ENCODE measurements at regions not wholly inside any gene's neighbourhood (a gene's known extent, or its start where the extent isn't known, plus 50 kb on each side); places are given as distances from the start of the nearest gene placed in this dataset.
A peak's percentile ranks its signal among the peaks of the same experiment; 100 is the strongest.

GRCh38 chr10:71045204-71045809 lies 156.9 kb upstream of the PCBD1 start:
- DNase-seq (ENCODE audit: low read depth): no peak

- DNase-seq (ENCODE audit: low read depth): no peak
Measured at GRCh38 chr10:71045936-71046335, 157.6 kb upstream of the PCBD1 start.

GRCh38 chr10:71046747-71047146 lies 158.4 kb upstream of the PCBD1 start:
- no peak for DNase-seq (ENCODE audit: low read depth)

- DNase-seq (ENCODE audit: low read depth): no peak
Measured at GRCh38 chr10:71048971-71049615, 160.7 kb upstream of the PCBD1 start.

- no peak for DNase-seq (ENCODE audit: low read depth)
Measured at GRCh38 chr10:71049994-71050393, 161.6 kb upstream of the PCBD1 start.

GRCh38 chr10:71052076-71052660 lies 160.2 kb upstream of the UNC5B start:
- DNase-seq (ENCODE audit: low read depth): no peak

GRCh38 chr10:71052708-71053107 lies 159.7 kb upstream of the UNC5B start:
- no peak for DNase-seq (ENCODE audit: low read depth)

- no peak for DNase-seq (ENCODE audit: low read depth)
Measured at GRCh38 chr10:71053169-71053895, 159.0 kb upstream of the UNC5B start.

- DNase-seq (ENCODE audit: low read depth): no peak
Measured at GRCh38 chr10:71058308-71058707, 154.1 kb upstream of the UNC5B start.

- no peak for DNase-seq (ENCODE audit: low read depth)
Measured at GRCh38 chr10:71059054-71059818, 153.1 kb upstream of the UNC5B start.

- DNase-seq (ENCODE audit: low read depth): no peak
Measured at GRCh38 chr10:71059943-71060342, 152.4 kb upstream of the UNC5B start.

- DNase-seq (ENCODE audit: low read depth): no peak
Measured at GRCh38 chr10:71060476-71061426, 151.6 kb upstream of the UNC5B start.

GRCh38 chr10:71061472-71061871 lies 150.9 kb upstream of the UNC5B start:
- DNase-seq (ENCODE audit: low read depth): no peak

GRCh38 chr10:71062156-71062555 lies 150.2 kb upstream of the UNC5B start:
- DNase-seq (ENCODE audit: low read depth): no peak

GRCh38 chr10:71063401-71063800 lies 149.0 kb upstream of the UNC5B start:
- DNase-seq (ENCODE audit: low read depth): no peak

- no peak for DNase-seq (ENCODE audit: low read depth)
Measured at GRCh38 chr10:71064413-71065118, 147.8 kb upstream of the UNC5B start.

- no peak for DNase-seq (ENCODE audit: low read depth)
Measured at GRCh38 chr10:71065659-71066058, 146.7 kb upstream of the UNC5B start.

- no peak for DNase-seq (ENCODE audit: low read depth)
Measured at GRCh38 chr10:71066600-71066999, 145.8 kb upstream of the UNC5B start.

- DNase-seq (ENCODE audit: low read depth): no peak
Measured at GRCh38 chr10:71067098-71067740, 145.2 kb upstream of the UNC5B start.

- DNase-seq (ENCODE audit: low read depth): peak; percentile 7
Measured at GRCh38 chr10:71068861-71069271, 143.5 kb upstream of the UNC5B start.
